Kidney (tissue), 13 donors: ENCODE measurements at regions not wholly inside any gene's neighbourhood (a gene's known extent, or its start where the extent isn't known, plus 50 kb on each side); places are given as distances from the start of the nearest gene placed in this dataset.

Experiments used
- DNase-seq, 5 donors: peaks; one replicate each; pipeline ENCODE4 v3.0.0-alpha.2; 2013 to 2020
- FAIRE-seq: peaks from 2 replicates; lab custom pipeline; 2012; peaks lifted over from hg19 to GRCh38; lab: Jason Lieb, UNC
- H3K27ac ChIP-seq, 2 donors: one replicate each; pipeline ENCODE4 v1.7.0; 2013; ENCODE audit warnings: low read depth in 2 of 2, low read length in 2 of 2, inconsistent platforms in 1 of 2
- H3K27me3 ChIP-seq: one replicate; pipeline ENCODE4 v1.7.1; 2013; ENCODE audit warnings: low read length, inconsistent platforms; ENCODE audit not compliant: control insufficient read depth, insufficient read depth
- H3K36me3 ChIP-seq, 3 donors: one replicate each; pipeline versions ENCODE4 v1.7.0 to v1.7.1; 2013; ENCODE audit warnings: low read length in 3 of 3, control low read depth in 1 of 3, inconsistent platforms in 1 of 3; ENCODE audit not compliant: insufficient read depth in 3 of 3, control insufficient read depth in 2 of 3
- H3K4me1 ChIP-seq, 3 donors: one replicate each; pipeline versions ENCODE4 v1.7.0 to v1.7.1; 2013; ENCODE audit warnings: low read length in 3 of 3, inconsistent platforms in 1 of 3, low read depth in 1 of 3; ENCODE audit not compliant: control insufficient read depth in 2 of 3, insufficient read depth in 2 of 3
- H3K4me3 ChIP-seq, 3 donors: one replicate each; pipeline versions ENCODE4 v1.7.0 to v1.8.1; 2013; ENCODE audit warnings: low read length in 3 of 3, control low read depth in 1 of 3, inconsistent platforms in 1 of 3
- H3K9ac ChIP-seq, 3 donors: one replicate each; pipeline versions ENCODE4 v1.7.0 to v1.7.1; 2013; ENCODE audit warnings: low read length in 3 of 3, control low read depth in 1 of 3, inconsistent platforms in 1 of 3
- H3K9me3 ChIP-seq, 3 donors: one replicate each; pipeline versions ENCODE4 v1.7.0 to v1.7.1; 2013; ENCODE audit warnings: low read length in 3 of 3, control low read depth in 1 of 3, inconsistent platforms in 1 of 3; ENCODE audit not compliant: control insufficient read depth in 2 of 3, insufficient read depth in 1 of 3
- CTCF ChIP-seq: IDR thresholded peaks from 3 replicates; pipeline ENCODE4 v1.5.1; 2012; ENCODE audit warnings: mild to moderate bottlenecking, moderate library complexity, borderline replicate concordance; ENCODE audit not compliant: insufficient read depth; ENCODE audit errors: extremely low read depth
- intact Hi-C: fragments of 100-400 bp; cut with DNase I; formaldehyde crosslinking; loops from one replicate; pipeline ENCODE4 v1.11.1; 2022
- donor health status: control.
- donor health status: control.
- donor health status: control.
- donor health status: control.
- donor health status: control.
- donor health status: DM: yes; HTN: yes; CAD: no.
- donor health status: Normal renal cell carcinoma (clear cell type).

- no peaks in the 10 kb centered on the region for H3K4me1 ChIP-seq
- H3K4me3 ChIP-seq: no peak overlapping the region
- H3K9ac ChIP-seq: no peak overlapping the region
- DNase-seq (no peak), FAIRE-seq (no peak)
- intact Hi-C loops: no loop called here
- H3K36me3 ChIP-seq: no peaks in the 10 kb centered on the region
- no peaks in the 10 kb centered on the region for H3K27me3 ChIP-seq
- no peaks in the 10 kb centered on the region for H3K9me3 ChIP-seq
- H3K27ac ChIP-seq: no peak overlapping the region
- no peak for TF ChIP-seq CTCF
These were observed 65.7 kb upstream of the TNFRSF21 start for GRCh38 chr6:47375426-47375825.

DNA sequence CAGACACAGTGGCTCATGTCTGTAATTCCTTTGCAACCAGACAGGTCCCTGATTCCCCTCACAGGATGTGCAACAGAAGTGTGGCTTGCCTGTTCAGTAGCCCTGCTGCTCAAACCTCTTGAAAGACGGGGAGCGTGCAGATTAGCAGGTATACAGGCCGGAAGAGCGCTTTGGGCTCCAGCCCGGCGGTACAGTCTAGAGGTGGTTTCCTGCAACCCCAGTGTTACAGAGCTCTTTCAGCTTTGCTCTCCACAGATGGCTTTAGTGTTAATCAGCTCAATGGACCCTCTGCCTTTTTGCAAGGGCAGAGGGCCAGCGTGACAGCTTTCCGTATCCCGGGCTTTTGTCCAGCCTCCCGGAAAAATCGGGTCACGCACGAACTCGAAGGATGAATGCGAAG is 67.2 kb upstream of the TNFRSF21 start:
- Histone ChIP-seq H3K4me3 (no peak overlapping the region), H3K4me1 (no peaks in the 10 kb centered on the region), H3K9ac (no peak overlapping the region), H3K36me3 (no peaks in the 10 kb centered on the region), H3K9me3 (no peaks in the 10 kb centered on the region), H3K27me3 (no peaks in the 10 kb centered on the region), H3K27ac (no peak overlapping the region)
- intact Hi-C loops: no loop called here
- DNase-seq (no peak), FAIRE-seq (no peak)
- TF ChIP-seq CTCF: no peak

DNA sequence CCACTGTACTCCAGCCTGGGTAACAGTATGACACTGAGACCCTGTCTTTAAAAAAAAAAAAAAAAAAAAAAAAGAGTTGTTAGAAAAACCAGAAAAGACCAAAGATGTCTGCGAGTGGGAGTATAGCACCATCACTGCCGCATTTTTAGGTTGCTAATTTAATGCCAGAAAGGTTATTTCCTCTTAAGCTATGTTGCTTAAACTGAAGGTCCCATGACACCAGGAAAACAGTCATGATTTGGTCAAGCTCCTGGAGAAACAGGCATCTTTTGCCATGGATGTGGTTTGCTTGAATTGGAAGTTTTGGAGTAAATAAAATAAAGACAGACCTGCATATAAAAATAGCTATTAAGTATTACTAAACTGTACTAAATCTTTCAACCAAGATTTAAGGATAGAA is 68.3 kb upstream of the TNFRSF21 start:
- Histone ChIP-seq H3K9me3 (no peaks in the 10 kb centered on the region), H3K27me3 (no peaks in the 10 kb centered on the region), H3K4me1 (no peaks in the 10 kb centered on the region), H3K9ac (no peak overlapping the region), H3K4me3 (no peak overlapping the region), H3K27ac (no peak overlapping the region), H3K36me3 (no peaks in the 10 kb centered on the region)
- FAIRE-seq: no peak
- DNase-seq: no peak
- intact Hi-C loops: no loop called here
- TF ChIP-seq CTCF: no peak

DNA sequence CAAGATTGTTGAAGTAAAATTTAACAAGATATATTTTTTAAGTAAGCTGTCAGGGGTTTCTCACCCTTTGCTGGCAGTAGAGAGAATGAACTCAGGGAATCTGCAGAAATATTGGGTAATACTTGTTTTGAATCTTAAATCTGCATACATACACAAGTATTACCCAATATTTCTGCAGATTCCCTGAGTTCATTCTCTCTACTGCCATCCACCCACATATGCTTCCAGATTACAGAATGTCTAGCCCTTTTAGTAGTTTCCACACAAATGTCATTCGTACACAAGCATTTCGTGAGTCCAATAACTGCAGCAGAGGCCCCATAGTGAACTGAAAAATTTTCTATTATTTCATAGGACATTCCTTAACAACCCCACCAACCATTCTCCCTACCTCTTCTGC is 69.6 kb upstream of the TNFRSF21 start:
- no peaks in the 10 kb centered on the region for H3K36me3 ChIP-seq
- H3K27me3 ChIP-seq: no peaks in the 10 kb centered on the region
- FAIRE-seq (no peak), DNase-seq (no peak)
- intact Hi-C loops: no loop called here
- H3K9me3 ChIP-seq: no peaks in the 10 kb centered on the region
- no peak overlapping the region for H3K27ac ChIP-seq
- no peak overlapping the region for H3K9ac ChIP-seq
- H3K4me1 ChIP-seq: no peaks in the 10 kb centered on the region
- no peak for TF ChIP-seq CTCF
- no peak overlapping the region for H3K4me3 ChIP-seq
